WTC11 (cell line): ENCODE measurements at regions not wholly inside any gene's neighbourhood (a gene's known extent, or its start where the extent isn't known, plus 50 kb on each side); places are given as distances from the start of the nearest gene placed in this dataset.

Experiments
- ATAC-seq: fragments of 200-7000 bp; cut with Tn5 transposase; 2 replicates; pipeline ENCODE4 v1.10.0; 2021; ENCODE audit warnings: mild to moderate bottlenecking, moderate library complexity
- CTCF ChIA-PET: fragments of 300-600 bp; sonication (Branson Sonifier 250); formaldehyde crosslinking; loops from one replicate; lab custom pipeline; 2021; ENCODE audit warnings: antibody characterized with exemption; lab: Charles Lee
- POLR2A ChIA-PET: fragments of 350-600 bp; sonication (Branson Sonifier 250); formaldehyde crosslinking; loops from one replicate; lab custom pipeline; 2021; ENCODE audit warnings: antibody characterized with exemption; lab: Charles Lee
- DNase-seq: peaks from one replicate; pipeline ENCODE4 v3.0.0; 2021; ENCODE audit warnings: low spot score
- H3K27ac Mint-ChIP-seq: 2 replicates; pipeline ENCODE4 v1.8.0; 2021; ENCODE audit warnings: mixed read lengths
- H3K27me3 Mint-ChIP-seq: 2 replicates; pipeline ENCODE4 v1.8.0; 2021; ENCODE audit warnings: low read depth, mild to moderate bottlenecking, moderate library complexity, mixed read lengths
- H3K36me3 Mint-ChIP-seq: 2 replicates; pipeline ENCODE4 v1.8.0; 2021; ENCODE audit warnings: mixed read lengths
- H3K4me1 Mint-ChIP-seq: 2 replicates; pipeline ENCODE4 v1.8.0; 2022; ENCODE audit warnings: mixed read lengths
- H3K4me3 Mint-ChIP-seq: 2 replicates; pipeline ENCODE4 v1.8.0; 2021; ENCODE audit warnings: mild to moderate bottlenecking, moderate library complexity, mixed read lengths
- H3K9me3 Mint-ChIP-seq: 2 replicates; pipeline ENCODE4 v1.8.0; 2021; ENCODE audit warnings: mixed read lengths
- ATF1 ChIP-seq: sonication (generic); formaldehyde crosslinking; IDR thresholded peaks from 2 replicates; pipeline ENCODE4 v1.8.1; 2023; ENCODE audit warnings: mild to moderate bottlenecking, moderate library complexity, missing genetic modification reagents
- ATF2 ChIP-seq: sonication (generic); formaldehyde crosslinking; IDR thresholded peaks from 2 replicates; pipeline ENCODE4 v1.8.1; 2022; ENCODE audit warnings: low read depth, missing genetic modification reagents, borderline replicate concordance
- CBFB ChIP-seq: sonication (generic); formaldehyde crosslinking; IDR thresholded peaks from 2 replicates; pipeline ENCODE4 v1.8.1; 2022; ENCODE audit warnings: mild to moderate bottlenecking, low read depth, missing genetic modification reagents
- CREM ChIP-seq: sonication (generic); formaldehyde crosslinking; IDR thresholded peaks from 2 replicates; pipeline ENCODE4 v1.8.1; 2022; ENCODE audit warnings: mild to moderate bottlenecking, missing genetic modification reagents, moderate library complexity
- GABPB1 ChIP-seq: sonication (generic); formaldehyde crosslinking; IDR thresholded peaks from 2 replicates; pipeline ENCODE4 v1.8.1; 2023; ENCODE audit warnings: mild to moderate bottlenecking, missing genetic modification reagents
- MLX ChIP-seq: sonication (generic); formaldehyde crosslinking; IDR thresholded peaks from 2 replicates; pipeline ENCODE4 v1.8.1; 2023; ENCODE audit warnings: mild to moderate bottlenecking, missing genetic modification reagents, moderate library complexity
- PREB ChIP-seq: sonication (generic); formaldehyde crosslinking; IDR thresholded peaks from 2 replicates; pipeline ENCODE4 v1.8.1; 2022; ENCODE audit warnings: mild to moderate bottlenecking, missing genetic modification reagents, moderate library complexity, borderline replicate concordance
- RORB ChIP-seq: fragments of 250-450 bp; sonication (Bioruptor Pico); IDR thresholded peaks from 2 replicates; pipeline ENCODE4 v1.9.0; 2021; ENCODE audit warnings: mild to moderate bottlenecking
- TEAD4 ChIP-seq: sonication (generic); formaldehyde crosslinking; IDR thresholded peaks from 2 replicates; pipeline ENCODE4 v1.8.0; 2022; ENCODE audit warnings: mild to moderate bottlenecking, missing genetic modification reagents
- ZBTB43 ChIP-seq: sonication (generic); formaldehyde crosslinking; IDR thresholded peaks from 2 replicates; pipeline ENCODE4 v1.8.1; 2023; ENCODE audit warnings: mild to moderate bottlenecking, missing genetic modification reagents
- ZNF219 ChIP-seq: sonication (generic); formaldehyde crosslinking; IDR thresholded peaks from 2 replicates; pipeline ENCODE4 v1.8.0; 2023; ENCODE audit warnings: missing genetic modification reagents, mild to moderate bottlenecking, borderline replicate concordance
- ZNF416 ChIP-seq: fragments of 250-450 bp; sonication (Bioruptor Pico); IDR thresholded peaks from 2 replicates; pipeline ENCODE4 v1.9.0; 2021; ENCODE audit warnings: mild to moderate bottlenecking, inconsistent platforms
- ZNF671 ChIP-seq: fragments of 250-450 bp; sonication (Bioruptor Pico); IDR thresholded peaks from 2 replicates; pipeline ENCODE4 v1.8.0; 2021; ENCODE audit warnings: mild to moderate bottlenecking
- TF ChIP-seq, protein P1 (sequence below): sonication (generic); formaldehyde crosslinking; IDR thresholded peaks from 2 replicates; pipeline ENCODE4 v1.8.1; 2022; ENCODE audit warnings: low read depth, mild to moderate bottlenecking, moderate library complexity, missing genetic modification reagents, borderline replicate concordance
- TF ChIP-seq, protein P2 (sequence below): sonication (generic); formaldehyde crosslinking; IDR thresholded peaks from 2 replicates; pipeline ENCODE4 v1.8.1; 2023; ENCODE audit warnings: mild to moderate bottlenecking, missing genetic modification reagents, borderline replicate concordance
- TF ChIP-seq, protein P3 (sequence below): sonication (generic); formaldehyde crosslinking; conservative IDR thresholded peaks from 2 replicates; pipeline ENCODE4 v1.8.1; 2022; ENCODE audit warnings: mild to moderate bottlenecking, missing genetic modification reagents
- TF ChIP-seq, protein P4 (sequence below): fragments of 250-450 bp; sonication (Bioruptor Pico); IDR thresholded peaks from 2 replicates; pipeline ENCODE4 v1.9.0; 2021; ENCODE audit warnings: moderate library complexity, mild to moderate bottlenecking, inconsistent platforms, borderline replicate concordance

- no peak for DNase-seq
- no peak for ATAC-seq
Observed at GRCh38 chr4:66275411-66276038, 605.2 kb upstream of the EPHA5 start.

GRCh38 chr4:66273110-66273509 is 602.8 kb upstream of the EPHA5 start:
- ATAC-seq (no peak), DNase-seq (no peak)
- Mint-ChIP-seq H3K36me3 (peaks cover 7% of the 10 kb centered on the region), H3K27ac (no peak overlapping the region), H3K4me3 (no peak overlapping the region), H3K4me1 (peaks cover 8% of the 10 kb centered on the region), H3K27me3 (no peaks in the 10 kb centered on the region), H3K9me3 (peaks cover 15% of the 10 kb centered on the region)
- ChIA-PET POLR2A (no interaction called here), CTCF (no interaction called here)
- TF ChIP-seq, protein P1, sequence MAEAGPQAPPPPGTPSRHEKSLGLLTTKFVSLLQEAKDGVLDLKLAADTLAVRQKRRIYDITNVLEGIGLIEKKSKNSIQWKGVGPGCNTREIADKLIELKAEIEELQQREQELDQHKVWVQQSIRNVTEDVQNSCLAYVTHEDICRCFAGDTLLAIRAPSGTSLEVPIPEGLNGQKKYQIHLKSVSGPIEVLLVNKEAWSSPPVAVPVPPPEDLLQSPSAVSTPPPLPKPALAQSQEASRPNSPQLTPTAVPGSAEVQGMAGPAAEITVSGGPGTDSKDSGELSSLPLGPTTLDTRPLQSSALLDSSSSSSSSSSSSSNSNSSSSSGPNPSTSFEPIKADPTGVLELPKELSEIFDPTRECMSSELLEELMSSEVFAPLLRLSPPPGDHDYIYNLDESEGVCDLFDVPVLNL (CRISPR knock-in tag): no peak
- TF ChIP-seq, protein P2, sequence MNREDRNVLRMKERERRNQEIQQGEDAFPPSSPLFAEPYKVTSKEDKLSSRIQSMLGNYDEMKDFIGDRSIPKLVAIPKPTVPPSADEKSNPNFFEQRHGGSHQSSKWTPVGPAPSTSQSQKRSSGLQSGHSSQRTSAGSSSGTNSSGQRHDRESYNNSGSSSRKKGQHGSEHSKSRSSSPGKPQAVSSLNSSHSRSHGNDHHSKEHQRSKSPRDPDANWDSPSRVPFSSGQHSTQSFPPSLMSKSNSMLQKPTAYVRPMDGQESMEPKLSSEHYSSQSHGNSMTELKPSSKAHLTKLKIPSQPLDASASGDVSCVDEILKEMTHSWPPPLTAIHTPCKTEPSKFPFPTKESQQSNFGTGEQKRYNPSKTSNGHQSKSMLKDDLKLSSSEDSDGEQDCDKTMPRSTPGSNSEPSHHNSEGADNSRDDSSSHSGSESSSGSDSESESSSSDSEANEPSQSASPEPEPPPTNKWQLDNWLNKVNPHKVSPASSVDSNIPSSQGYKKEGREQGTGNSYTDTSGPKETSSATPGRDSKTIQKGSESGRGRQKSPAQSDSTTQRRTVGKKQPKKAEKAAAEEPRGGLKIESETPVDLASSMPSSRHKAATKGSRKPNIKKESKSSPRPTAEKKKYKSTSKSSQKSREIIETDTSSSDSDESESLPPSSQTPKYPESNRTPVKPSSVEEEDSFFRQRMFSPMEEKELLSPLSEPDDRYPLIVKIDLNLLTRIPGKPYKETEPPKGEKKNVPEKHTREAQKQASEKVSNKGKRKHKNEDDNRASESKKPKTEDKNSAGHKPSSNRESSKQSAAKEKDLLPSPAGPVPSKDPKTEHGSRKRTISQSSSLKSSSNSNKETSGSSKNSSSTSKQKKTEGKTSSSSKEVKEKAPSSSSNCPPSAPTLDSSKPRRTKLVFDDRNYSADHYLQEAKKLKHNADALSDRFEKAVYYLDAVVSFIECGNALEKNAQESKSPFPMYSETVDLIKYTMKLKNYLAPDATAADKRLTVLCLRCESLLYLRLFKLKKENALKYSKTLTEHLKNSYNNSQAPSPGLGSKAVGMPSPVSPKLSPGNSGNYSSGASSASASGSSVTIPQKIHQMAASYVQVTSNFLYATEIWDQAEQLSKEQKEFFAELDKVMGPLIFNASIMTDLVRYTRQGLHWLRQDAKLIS: no peak
- no peak for TF ChIP-seq RORB (CRISPR knock-in tag)
- no peak for TF ChIP-seq ZNF671
- TF ChIP-seq ATF2 (CRISPR knock-in tag): no peak
- no peak for TF ChIP-seq PREB (CRISPR knock-in tag)
- TF ChIP-seq, protein P3, sequence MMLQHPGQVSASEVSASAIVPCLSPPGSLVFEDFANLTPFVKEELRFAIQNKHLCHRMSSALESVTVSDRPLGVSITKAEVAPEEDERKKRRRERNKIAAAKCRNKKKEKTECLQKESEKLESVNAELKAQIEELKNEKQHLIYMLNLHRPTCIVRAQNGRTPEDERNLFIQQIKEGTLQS (CRISPR knock-in tag): no peak
- no peak for TF ChIP-seq GABPB1 (CRISPR knock-in tag)
- no peak for TF ChIP-seq ZNF219 (CRISPR knock-in tag)

More at GRCh38 chr4:66275411-66276038, 605.2 kb upstream of the EPHA5 start:
- Mint-ChIP-seq H3K9me3 (peaks cover 14% of the 10 kb centered on the region), H3K27me3 (no peaks in the 10 kb centered on the region), H3K4me3 (no peak overlapping the region), H3K4me1 (no peaks in the 10 kb centered on the region), H3K27ac (no peak overlapping the region), H3K36me3 (peaks cover 7% of the 10 kb centered on the region)
- no peak for TF ChIP-seq ZBTB43
- TF ChIP-seq CBFB (CRISPR knock-in tag): no peak
- no peak for TF ChIP-seq TEAD4 (CRISPR knock-in tag)
- TF ChIP-seq, protein P4, sequence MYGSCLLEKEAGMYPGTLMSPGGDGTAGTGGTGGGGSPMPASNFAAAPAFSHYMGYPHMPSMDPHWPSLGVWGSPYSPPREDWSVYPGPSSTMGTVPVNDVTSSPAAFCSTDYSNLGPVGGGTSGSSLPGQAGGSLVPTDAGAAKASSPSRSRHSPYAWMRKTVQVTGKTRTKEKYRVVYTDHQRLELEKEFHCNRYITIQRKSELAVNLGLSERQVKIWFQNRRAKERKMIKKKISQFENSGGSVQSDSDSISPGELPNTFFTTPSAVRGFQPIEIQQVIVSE (CRISPR knock-in tag): no peak
- TF ChIP-seq CREM (CRISPR knock-in tag): no peak
- TF ChIP-seq, protein P2: no peak
- TF ChIP-seq ATF1 (CRISPR knock-in tag): no peak
- no peak for TF ChIP-seq MLX (CRISPR knock-in tag)
- TF ChIP-seq ZNF416: no peak
- CTCF ChIA-PET: no interaction called here
- POLR2A ChIA-PET: no interaction called here
